Trophoblast cell (in vitro differentiated cells and primary cell): ENCODE measurements at regions not wholly inside any gene's neighbourhood (a gene's known extent, or its start where the extent isn't known, plus 50 kb on each side); places are given as distances from the start of the nearest gene placed in this dataset.
A peak's percentile ranks its signal among the peaks of the same experiment; 100 is the strongest.

ENCODE experiments used
- DNase-seq, 2 donors: peaks; one replicate each; pipeline ENCODE4 v3.0.0-alpha.2; 2016
- H2AFZ ChIP-seq: 2 replicates; pipeline ENCODE4 v1.6.1; 2013; ENCODE audit warnings: low read length, moderate library complexity, mild to moderate bottlenecking; ENCODE audit not compliant: insufficient read depth, poor library complexity
- H2AK5ac ChIP-seq: 2 replicates; pipeline ENCODE4 v1.6.1; 2013; ENCODE audit warnings: mild to moderate bottlenecking, low read length
- H2BK120ac ChIP-seq: 2 replicates; pipeline ENCODE4 v1.6.1; 2013; ENCODE audit warnings: low read length, mild to moderate bottlenecking, moderate library complexity; ENCODE audit not compliant: insufficient read depth, poor library complexity
- H2BK12ac ChIP-seq: 2 replicates; pipeline ENCODE4 v1.6.1; 2013; ENCODE audit warnings: mild to moderate bottlenecking, low read length, moderate library complexity
- H2BK5ac ChIP-seq: 2 replicates; pipeline ENCODE4 v1.6.1; 2013; ENCODE audit warnings: low read length, low read depth, moderate library complexity, mild to moderate bottlenecking; ENCODE audit not compliant: poor library complexity
- H3K14ac ChIP-seq: 2 replicates; pipeline ENCODE4 v1.6.1; 2013; ENCODE audit warnings: mild to moderate bottlenecking, low read length
- H3K18ac ChIP-seq: 2 replicates; pipeline ENCODE4 v1.6.1; 2013; ENCODE audit warnings: mild to moderate bottlenecking, low read length
- H3K23ac ChIP-seq: 2 replicates; pipeline ENCODE4 v1.6.1; 2013; ENCODE audit warnings: low read length
- H3K27ac ChIP-seq: 2 replicates; pipeline ENCODE4 v1.5.1; 2013; ENCODE audit warnings: low read depth, mild to moderate bottlenecking, inconsistent platforms, low read length, moderate library complexity
- H3K27me3 ChIP-seq: 2 replicates; pipeline ENCODE4 v1.6.1; 2013; ENCODE audit warnings: inconsistent platforms, mild to moderate bottlenecking, low read length, moderate library complexity; ENCODE audit not compliant: insufficient read depth
- H3K36me3 ChIP-seq, 2 experiments: 1 replicate in 1 of 2; 2 replicates in 1 of 2; pipeline ENCODE4 v1.6.1; 2013; ENCODE audit warnings: low read length in 2 of 2, mild to moderate bottlenecking in 2 of 2, moderate library complexity in 1 of 2; ENCODE audit not compliant: insufficient read depth in 2 of 2, control insufficient read depth in 1 of 2
- H3K4ac ChIP-seq: 2 replicates; pipeline ENCODE4 v1.6.1; 2013; ENCODE audit warnings: low read depth, mild to moderate bottlenecking, low read length, moderate library complexity
- H3K4me1 ChIP-seq, 2 experiments: 1 replicate in 1 of 2; 2 replicates in 1 of 2; pipeline ENCODE4 v1.6.1; 2013; ENCODE audit warnings: low read length in 2 of 2, mild to moderate bottlenecking in 2 of 2, moderate library complexity in 1 of 2; ENCODE audit not compliant: insufficient read depth in 2 of 2, control insufficient read depth in 1 of 2
- H3K4me2 ChIP-seq: 2 replicates; pipeline ENCODE4 v1.6.1; 2013; ENCODE audit warnings: inconsistent platforms, mild to moderate bottlenecking, low read length, moderate library complexity
- H3K4me3 ChIP-seq: 2 replicates; pipeline ENCODE4 v1.5.1; 2013; ENCODE audit warnings: mild to moderate bottlenecking, low read depth, low read length, inconsistent platforms
- H3K79me1 ChIP-seq: one replicate; pipeline ENCODE4 v1.6.1; 2013; ENCODE audit warnings: low read length
- H3K79me2 ChIP-seq: 2 replicates; pipeline ENCODE4 v1.6.1; 2013; ENCODE audit warnings: low read length, mild to moderate bottlenecking; ENCODE audit not compliant: control insufficient read depth, insufficient read depth, poor library complexity
- H3K9ac ChIP-seq: 2 replicates; pipeline ENCODE4 v1.6.1; 2013; ENCODE audit warnings: mild to moderate bottlenecking, low read length
- H3K9me3 ChIP-seq: 2 replicates; pipeline ENCODE4 v1.6.1; 2013; ENCODE audit warnings: low read depth, mild to moderate bottlenecking, control low read depth, inconsistent platforms, low read length; ENCODE audit not compliant: insufficient read depth
- H4K12ac ChIP-seq: 2 replicates; pipeline ENCODE4 v1.6.1; 2013; ENCODE audit warnings: low read depth, mild to moderate bottlenecking, low read length, moderate library complexity
- H4K8ac ChIP-seq: 2 replicates; pipeline ENCODE4 v1.6.1; 2013; ENCODE audit warnings: low read depth, mild to moderate bottlenecking, low read length, moderate library complexity
- H4K91ac ChIP-seq: one replicate; pipeline ENCODE4 v1.6.1; 2013; ENCODE audit warnings: low read depth, mild to moderate bottlenecking, low read length, moderate library complexity
- WGBS: extraction: QIAGEN DNeasy Blood & Tissue Kit; methylation state at CpG from one replicate; pipeline ENCODE4 v1.1.7; 2013; ENCODE audit warnings: missing lambda C conversion rate; ENCODE audit not compliant: insufficient read length, insufficient coverage; ENCODE audit errors: extremely low coverage; 5-methylcytosine and 5-hydroxymethylcytosine counted together

DNA sequence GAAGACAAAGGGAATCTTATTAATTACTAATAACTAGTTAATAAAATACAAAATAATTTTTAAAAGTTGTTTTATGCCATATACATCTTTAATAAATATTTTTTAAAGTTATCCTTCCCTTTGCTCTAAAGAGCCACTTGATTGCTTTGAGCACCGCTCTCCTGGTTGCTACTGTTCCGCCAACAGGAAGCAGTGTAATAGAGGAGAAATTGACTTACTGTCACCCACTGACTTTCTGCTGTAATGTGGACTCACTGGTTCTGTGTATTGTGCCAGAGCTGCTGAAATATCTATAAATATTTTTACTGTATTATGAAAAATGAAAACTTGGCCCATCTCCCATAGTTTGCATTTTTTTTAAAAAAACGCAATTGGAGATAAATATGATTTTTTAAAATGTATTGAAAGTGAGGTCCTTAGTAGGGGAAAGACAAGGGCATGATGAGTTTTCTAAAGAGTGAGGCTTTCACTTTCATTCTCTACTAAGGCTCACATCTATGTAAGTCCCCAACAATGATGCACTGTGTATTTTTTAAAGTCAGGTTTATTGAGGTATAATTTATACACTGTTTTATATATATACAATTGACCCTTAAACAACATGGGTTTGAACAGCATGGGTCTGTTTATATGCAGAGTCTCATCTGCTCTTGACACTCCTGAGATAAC lies 100.5 kb downstream of the NPY start:
- WGBS, result 100% methylated on average over 1 of the region's 3 CpGs
- Histone ChIP-seq H3K27me3 (no peaks in the 10 kb centered on the region), H3K18ac (no peak overlapping the region), H2BK120ac (no peak overlapping the region), H4K12ac (no peak overlapping the region), H3K23ac (no peak overlapping the region), H2AK5ac (no peak overlapping the region), H3K4ac (no peak overlapping the region), H3K4me1 (no peaks in the 10 kb centered on the region), H3K27ac (no peak overlapping the region), H2BK12ac (no peak overlapping the region), H4K8ac (no peak overlapping the region), H3K4me2 (no peak overlapping the region), H3K4me3 (no peak overlapping the region), H4K91ac (no peak overlapping the region), H3K9ac (no peak overlapping the region), H3K9me3 (no peaks in the 10 kb centered on the region), H2AFZ (no peak overlapping the region), H3K79me1 (no peaks in the 10 kb centered on the region), H3K14ac (no peak overlapping the region), H2BK5ac (no peak overlapping the region), H3K79me2 (no peaks in the 10 kb centered on the region), H3K36me3 (no peaks in the 10 kb centered on the region)
- DNase-seq, result no peak

DNA sequence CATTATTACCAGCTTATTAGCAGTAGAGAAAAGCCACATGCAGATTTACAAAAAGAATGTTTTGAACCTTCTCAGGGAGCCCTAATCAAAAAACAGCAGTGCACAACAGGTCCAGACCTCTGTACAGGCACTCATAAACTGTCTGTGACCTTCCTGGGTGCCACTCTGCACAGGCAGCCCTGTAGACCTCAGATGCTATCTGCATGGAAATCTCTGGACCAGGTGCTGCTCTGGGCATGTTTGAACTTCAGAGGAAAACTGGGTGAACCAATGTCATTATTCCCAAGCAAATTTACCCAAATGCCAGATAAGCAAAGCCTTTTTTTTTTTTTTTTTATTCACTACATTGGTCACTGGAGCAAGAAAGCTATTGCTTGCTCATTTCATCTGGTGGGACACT lies 104.2 kb downstream of the NPY start:
- Histone ChIP-seq H2AK5ac (no peak overlapping the region), H4K91ac (no peak overlapping the region), H2AFZ (no peak overlapping the region), H3K27me3 (no peaks in the 10 kb centered on the region), H3K18ac (no peak overlapping the region), H3K9me3 (no peaks in the 10 kb centered on the region), H3K4me1 (no peaks in the 10 kb centered on the region), H2BK120ac (no peak overlapping the region), H3K27ac (no peak overlapping the region), H3K79me1 (no peaks in the 10 kb centered on the region), H3K79me2 (no peaks in the 10 kb centered on the region), H4K12ac (no peak overlapping the region), H3K14ac (no peak overlapping the region), H3K4me3 (no peak overlapping the region), H3K4ac (no peak overlapping the region), H3K9ac (no peak overlapping the region), H2BK5ac (no peak overlapping the region), H3K23ac (no peak overlapping the region), H2BK12ac (no peak overlapping the region), H3K4me2 (no peak overlapping the region), H4K8ac (no peak overlapping the region), H3K36me3 (no peaks in the 10 kb centered on the region)
- DNase-seq, result no peak

DNA sequence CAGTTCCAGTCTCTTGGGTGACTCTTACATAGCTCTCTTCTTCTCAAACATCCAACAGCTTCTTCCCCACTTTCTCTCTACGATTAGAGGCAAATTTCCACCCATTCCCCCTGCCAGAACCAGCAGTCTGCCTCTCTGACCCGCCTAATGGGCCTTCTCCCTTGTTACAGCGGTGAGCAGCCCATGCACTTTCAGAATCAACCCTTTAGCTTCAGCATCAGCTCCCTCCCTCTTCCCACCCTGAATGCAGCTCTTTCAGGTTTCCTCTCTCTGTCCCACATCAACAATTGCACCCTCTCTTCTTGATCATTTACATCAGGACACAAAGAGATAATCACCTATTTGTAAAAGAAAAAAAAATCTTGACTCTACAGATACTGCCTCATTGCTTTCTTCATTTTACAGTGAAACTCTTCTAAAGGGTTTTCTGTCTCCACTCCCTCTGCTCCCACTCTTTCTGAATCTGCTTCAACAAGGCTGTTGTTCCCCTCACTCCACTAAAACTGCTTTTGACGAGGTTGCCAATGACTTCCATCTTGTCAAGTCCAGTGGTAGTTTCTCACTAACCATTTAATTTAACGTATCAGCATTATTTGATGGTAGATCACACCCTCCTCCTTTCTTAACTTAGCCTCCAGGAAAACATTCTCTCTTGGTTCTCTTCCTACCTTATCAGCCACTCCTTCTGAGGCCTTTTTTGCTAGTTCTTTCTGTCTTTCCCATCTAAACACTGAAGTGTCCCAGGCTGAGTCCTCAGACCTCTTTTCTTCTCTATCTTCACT lies 106.6 kb downstream of the NPY start:
- Histone ChIP-seq H4K91ac (no peak overlapping the region), H3K9ac (peak overlapping the region; percentile 54), H4K12ac (no peak overlapping the region), H3K14ac (no peak overlapping the region), H3K79me2 (no peaks in the 10 kb centered on the region), H2BK12ac (no peak overlapping the region), H3K23ac (no peak overlapping the region), H3K4me2 (no peak overlapping the region), H2AFZ (no peak overlapping the region), H3K4ac (no peak overlapping the region), H3K18ac (no peak overlapping the region), H3K79me1 (no peaks in the 10 kb centered on the region), H2BK120ac (no peak overlapping the region), H4K8ac (no peak overlapping the region), H2AK5ac (no peak overlapping the region), H3K9me3 (no peaks in the 10 kb centered on the region), H3K4me3 (no peak overlapping the region), H3K36me3 (no peaks in the 10 kb centered on the region), H3K27ac (no peak overlapping the region), H3K27me3 (no peaks in the 10 kb centered on the region), H2BK5ac (no peak overlapping the region), H3K4me1 (no peaks in the 10 kb centered on the region)
- WGBS, result no CpG with 5 or more reads among the region's 5 CpGs
- DNase-seq, result no peak

DNA sequence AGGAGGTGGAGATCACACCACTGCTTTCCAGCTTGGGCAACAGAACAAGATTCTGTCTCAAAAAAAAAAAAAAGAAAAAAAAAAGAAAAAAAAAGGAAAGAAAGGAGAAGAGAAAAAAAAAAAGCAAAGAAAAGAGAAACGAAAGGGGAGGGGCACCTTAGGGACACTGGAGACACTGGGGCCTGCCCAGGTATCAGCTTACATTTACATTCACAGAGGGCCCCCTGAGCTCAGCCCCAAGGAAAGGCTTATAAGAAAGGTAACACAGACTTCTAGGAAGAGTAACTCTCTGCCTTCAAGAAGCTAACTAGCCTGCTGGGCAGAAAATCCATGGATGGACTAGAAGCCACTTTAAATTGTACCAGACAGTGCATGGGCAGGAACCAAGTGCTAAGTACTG lies 108.8 kb downstream of the NPY start:
- H2AFZ ChIP-seq, result no peak overlapping the region
- no peak overlapping the region for H2BK120ac ChIP-seq
- no peaks in the 10 kb centered on the region for H3K36me3 ChIP-seq
- WGBS, result no CpG with 5 or more reads among the region's 1 CpG
- no peak overlapping the region for H2AK5ac ChIP-seq
- no peak overlapping the region for H4K91ac ChIP-seq
- no peak overlapping the region for H3K14ac ChIP-seq
- H4K8ac ChIP-seq, result no peak overlapping the region
- no peaks in the 10 kb centered on the region for H3K79me2 ChIP-seq
- no peak overlapping the region for H3K23ac ChIP-seq
- DNase-seq, result no peak
- no peaks in the 10 kb centered on the region for H3K27me3 ChIP-seq
- H3K4me3 ChIP-seq, result no peak overlapping the region
- H4K12ac ChIP-seq, result no peak overlapping the region
- no peak overlapping the region for H3K9ac ChIP-seq
- H3K4me1 ChIP-seq, result no peaks in the 10 kb centered on the region
- H2BK12ac ChIP-seq, result no peak overlapping the region
- H2BK5ac ChIP-seq, result no peak overlapping the region
- H3K4ac ChIP-seq, result no peak overlapping the region
- no peak overlapping the region for H3K18ac ChIP-seq
- H3K79me1 ChIP-seq, result no peaks in the 10 kb centered on the region
- H3K4me2 ChIP-seq, result no peak overlapping the region
- H3K9me3 ChIP-seq, result no peaks in the 10 kb centered on the region
- H3K27ac ChIP-seq, result no peak overlapping the region
